ENCODE measurements at regions not wholly inside any gene's neighbourhood (a gene's known extent, or its start where the extent isn't known, plus 50 kb on each side); places are given as distances from the start of the nearest gene placed in this dataset.
"Not testable (repeated sequence)": the region's sequence is repeated elsewhere in the genome, so short reads cannot be mapped to it uniquely, and the experiment has no call there.

GRCh38 chr5:71289946-71290345 is 165.5 kb upstream of the BDP1 start:
- DNase-seq (ENCODE audit: low spot score in 2 of 2); H3K4me1 ChIP-seq; intact Hi-C loops (cut with DNase I; ENCODE audit: low total_unique reads); H3K36me3 ChIP-seq; H3K9me3 ChIP-seq; H3K27me3 ChIP-seq: not testable (repeated sequence)
- H3K4me3 ChIP-seq = peak overlapping the region; percentile 32 to 64 (median 42)
- H3K27ac ChIP-seq = peak overlapping the region; percentile 66 to 87

DNA sequence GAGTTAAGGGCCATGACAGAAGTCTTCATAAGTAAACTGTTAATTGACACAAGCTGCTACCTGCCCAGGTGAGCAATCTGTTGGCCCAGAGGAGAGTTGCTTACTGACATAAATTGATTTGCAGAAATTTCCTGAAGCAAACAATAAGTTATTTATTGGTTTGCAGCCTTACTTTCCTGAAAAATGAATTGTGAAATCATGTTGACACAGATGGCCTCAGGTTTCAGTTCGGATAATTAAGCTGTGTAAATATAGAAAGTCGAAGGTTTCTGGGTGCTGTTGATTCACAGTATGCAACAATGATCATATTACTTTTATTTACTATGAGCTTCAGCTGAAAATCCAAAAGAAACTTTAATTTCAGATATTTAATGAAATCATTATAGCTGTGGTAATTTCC is 164.5 kb upstream of the BDP1 start:
- H3K4me1 ChIP-seq; intact Hi-C loops (cut with DNase I; ENCODE audit: low total_unique reads); H3K4me3 ChIP-seq; DNase-seq (ENCODE audit: low spot score in 2 of 2); H3K9me3 ChIP-seq; H3K27me3 ChIP-seq; H3K27ac ChIP-seq; H3K36me3 ChIP-seq: not testable (repeated sequence)

Data from breast epithelium (tissue), 4 donors.